Stimulated activated CD4-positive, alpha-beta T cell treated with anti-CD3 and anti-CD28 coated beads, Interleukin-15, amount 100 ng/mL, for 24 hours (primary cell): ENCODE measurements at regions not wholly inside any gene's neighbourhood (a gene's known extent, or its start where the extent isn't known, plus 50 kb on each side); places are given as distances from the start of the nearest gene placed in this dataset.
"Not testable (repeated sequence)": the region's sequence is repeated elsewhere in the genome, so short reads cannot be mapped to it uniquely, and the experiment has no call there.

Experiments
- DNase-seq: peaks from one replicate; pipeline ENCODE4 v3.0.0-alpha.2; 2020

DNA sequence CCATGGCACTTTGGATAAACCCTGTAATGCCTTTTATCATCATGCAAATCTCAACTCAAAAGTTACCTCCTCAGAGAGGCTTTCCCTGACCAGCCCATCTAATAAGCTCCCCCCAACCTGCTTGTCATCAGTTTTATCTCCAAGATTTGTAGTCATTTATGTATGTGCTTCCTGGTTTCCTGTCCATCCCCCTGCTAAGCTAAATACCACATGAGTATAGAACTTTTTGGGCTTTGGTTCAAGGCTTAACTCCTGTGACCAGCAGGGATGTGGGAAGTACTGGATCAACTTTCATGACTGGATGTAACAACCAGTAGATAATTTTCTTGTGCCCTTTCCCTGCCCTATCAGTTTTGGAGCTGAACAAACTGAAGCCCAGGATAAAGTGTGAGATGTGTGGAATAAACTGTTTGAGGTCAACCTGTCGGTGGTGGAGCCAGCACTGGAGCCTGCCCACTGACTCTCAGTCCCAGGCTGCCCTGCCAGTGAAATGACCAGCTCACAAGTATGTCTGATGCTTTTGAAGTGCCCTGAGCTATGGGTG is 148.6 kb downstream of the CYP26A1 start:
- DNase-seq: no peak

GRCh38 chr10:93222876-93223275 is 149.2 kb downstream of the CYP26A1 start:
- no peak for DNase-seq

DNA sequence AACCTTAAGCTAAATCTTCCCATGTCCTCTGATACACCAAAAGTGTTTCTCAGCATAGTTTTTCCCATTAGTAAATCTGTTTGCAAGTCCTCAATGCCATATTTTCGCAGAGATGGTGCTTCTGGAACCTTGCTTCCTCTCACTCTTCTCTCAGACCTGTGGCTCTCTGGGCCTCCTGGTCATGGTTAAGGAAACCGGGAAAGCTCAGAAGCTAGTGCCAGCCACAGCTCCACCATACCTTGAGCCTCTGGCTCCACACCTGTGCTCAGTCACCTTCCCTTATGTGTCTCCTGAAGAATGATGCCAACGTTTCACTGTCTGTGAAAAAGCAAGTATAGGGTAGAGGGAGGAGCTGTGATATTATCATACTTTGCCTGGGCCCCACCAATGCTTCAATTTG is 149.6 kb downstream of the CYP26A1 start:
- DNase-seq: no peak

GRCh38 chr10:93224005-93224779 is 150.5 kb downstream of the CYP26A1 start:
- no peak for DNase-seq

GRCh38 chr10:93225938-93226337 is 152.2 kb downstream of the CYP26A1 start:
- DNase-seq: no peak

DNA sequence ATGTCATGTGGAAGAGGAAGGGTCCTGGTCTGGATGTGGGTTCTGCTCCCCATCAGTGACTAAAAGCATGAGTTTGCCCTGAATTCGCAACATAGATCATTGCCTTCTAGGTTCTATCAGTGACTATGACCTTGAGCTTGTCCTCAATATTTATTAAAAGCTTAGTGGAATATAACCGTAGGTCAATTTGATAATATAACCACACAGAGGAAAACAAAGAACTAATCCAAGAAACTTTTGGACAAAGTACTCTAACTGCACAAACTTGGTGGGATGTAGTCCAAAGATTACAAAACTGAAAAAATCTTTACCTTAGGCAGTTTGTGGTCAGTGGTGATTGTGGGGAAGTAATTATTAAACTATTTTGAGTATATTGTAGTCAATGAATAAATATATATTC is 152.9 kb downstream of the CYP26A1 start:
- DNase-seq: no peak

GRCh38 chr10:93230596-93230995 is 156.9 kb downstream of the CYP26A1 start:
- not testable (repeated sequence) for DNase-seq

- DNase-seq: not testable (repeated sequence)
These were observed 158.5 kb downstream of the CYP26A1 start for GRCh38 chr10:93232159-93232558.

GRCh38 chr10:93234940-93235339 is 161.2 kb downstream of the CYP26A1 start:
- not testable (repeated sequence) for DNase-seq

DNA sequence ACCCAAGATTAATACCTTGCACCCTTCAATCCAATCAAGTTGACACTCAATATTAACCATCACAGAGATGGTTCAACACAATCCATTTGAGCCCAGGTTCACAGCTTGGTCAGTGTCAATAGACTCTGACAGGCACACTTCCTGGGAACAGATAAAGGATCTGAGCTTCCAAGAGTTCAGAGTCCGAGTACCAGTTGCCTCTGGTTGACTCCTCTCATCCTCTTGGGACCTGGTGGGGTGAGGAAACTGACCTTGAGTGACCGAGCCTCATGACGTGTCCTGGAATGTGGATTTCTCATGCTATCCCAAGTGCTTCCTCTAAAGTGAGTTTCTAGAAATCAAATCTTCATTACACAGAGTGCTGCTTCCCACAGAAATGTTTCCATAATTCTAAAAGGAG is 162.0 kb downstream of the CYP26A1 start:
- DNase-seq: no peak

DNA sequence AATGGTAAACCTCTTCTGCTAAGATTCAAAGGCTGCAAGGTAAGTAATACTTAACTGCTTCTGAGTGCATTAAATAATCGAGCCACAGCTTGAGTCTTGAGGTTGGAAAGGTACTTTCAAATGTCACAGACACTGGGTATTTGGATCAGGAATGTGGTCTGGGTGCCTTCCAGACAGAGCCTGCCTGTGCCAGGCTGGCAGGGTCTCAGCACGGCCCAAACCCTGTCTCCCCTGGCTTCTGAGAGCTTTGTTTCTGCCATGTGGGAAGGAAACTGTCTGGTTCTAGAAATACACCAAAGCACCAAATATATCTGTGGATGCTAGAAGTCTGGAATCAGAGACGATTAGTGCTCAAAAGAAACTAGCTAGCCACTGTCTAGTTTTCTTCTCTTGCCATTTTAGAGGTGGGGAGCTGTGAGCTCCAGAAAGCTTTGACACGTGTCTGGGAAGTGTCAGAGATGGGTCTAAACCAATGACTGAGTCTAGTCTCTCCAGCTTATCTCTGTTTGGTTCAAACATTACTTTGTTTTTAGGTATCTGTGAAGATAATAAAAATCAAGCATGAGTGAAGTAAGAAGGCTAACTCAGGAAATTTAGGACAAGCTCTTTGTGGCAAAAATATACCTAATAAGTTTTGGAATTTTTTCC is 162.8 kb downstream of the CYP26A1 start:
- DNase-seq: no peak

- DNase-seq: no peak
These were observed 171.5 kb downstream of the CYP26A1 start for GRCh38 chr10:93245147-93245546.

GRCh38 chr10:93245779-93246178 is 172.1 kb downstream of the CYP26A1 start:
- no peak for DNase-seq

GRCh38 chr10:93248583-93249227 is 175.0 kb downstream of the CYP26A1 start:
- DNase-seq: no peak

GRCh38 chr10:93250010-93250409 is 176.3 kb downstream of the CYP26A1 start:
- DNase-seq: no peak

- no peak for DNase-seq
These were observed 180.6 kb downstream of the CYP26A1 start for GRCh38 chr10:93254180-93254853.

DNA sequence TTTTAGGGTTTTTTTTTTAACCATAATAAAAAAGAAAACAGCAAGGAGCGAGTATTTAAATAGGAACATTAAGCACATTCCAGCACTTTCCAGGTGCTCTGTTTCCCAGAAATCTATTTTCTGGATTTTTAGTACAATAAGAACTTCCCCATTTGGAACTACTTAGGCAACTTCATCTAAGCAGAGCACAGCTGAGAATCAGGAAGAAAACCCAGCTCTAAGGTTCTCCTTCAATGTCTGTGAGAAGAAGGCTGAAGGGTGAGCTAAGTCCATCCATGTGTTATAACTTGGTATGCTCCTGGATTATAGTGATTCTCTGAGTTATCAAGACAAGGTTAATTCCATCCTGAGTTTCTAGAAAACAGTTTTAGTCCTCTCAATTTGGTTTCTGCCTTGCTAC is 181.9 kb downstream of the CYP26A1 start:
- no peak for DNase-seq
